AG09309 (cell line): ENCODE measurements at regions not wholly inside any gene's neighbourhood (a gene's known extent, or its start where the extent isn't known, plus 50 kb on each side); places are given as distances from the start of the nearest gene placed in this dataset.
"Not testable (repeated sequence)": the region's sequence is repeated elsewhere in the genome, so short reads cannot be mapped to it uniquely, and the experiment has no call there.

Experiments used
- DNase-seq: peaks from one replicate; pipeline ENCODE4 v3.0.0-alpha.2; 2010; ENCODE audit warnings: low read depth
- H3K4me3 ChIP-seq: 2 replicates; pipeline ENCODE4 v1.5.1; 2011; ENCODE audit warnings: mild to moderate bottlenecking, low read depth, low read length, moderate library complexity; ENCODE audit not compliant: control insufficient read depth
- CTCF ChIP-seq: IDR thresholded peaks from 2 replicates; pipeline ENCODE4 v1.5.1; 2011; ENCODE audit warnings: mild to moderate bottlenecking, low read depth, low read length, inconsistent platforms; ENCODE audit not compliant: insufficient read depth, control insufficient read depth; ENCODE audit errors: missing control alignments

- TF ChIP-seq CTCF: no peak
- H3K4me3 ChIP-seq: no peak overlapping the region
- no peak for DNase-seq
These were observed 498.1 kb upstream of the ZNF608 start for GRCh38 chr5:125244531-125244930.

- no peak overlapping the region for H3K4me3 ChIP-seq
- TF ChIP-seq CTCF: no peak
- DNase-seq: no peak
These were observed 498.8 kb upstream of the ZNF608 start for GRCh38 chr5:125245216-125245615.

GRCh38 chr5:125249400-125249799 is 503.0 kb upstream of the ZNF608 start:
- TF ChIP-seq CTCF: no peak
- DNase-seq: no peak
- H3K4me3 ChIP-seq: no peak overlapping the region

- TF ChIP-seq CTCF: no peak
- no peak for DNase-seq
- no peak overlapping the region for H3K4me3 ChIP-seq
These were observed 505.3 kb upstream of the ZNF608 start for GRCh38 chr5:125251703-125252102.

- not testable (repeated sequence) for H3K4me3 ChIP-seq, DNase-seq
These were observed 507.2 kb upstream of the ZNF608 start for GRCh38 chr5:125253634-125254033.

- no peak overlapping the region for H3K4me3 ChIP-seq
- no peak for TF ChIP-seq CTCF
- no peak for DNase-seq
These were observed 507.8 kb upstream of the ZNF608 start for GRCh38 chr5:125254267-125254666.

- no peak for DNase-seq
- H3K4me3 ChIP-seq: no peak overlapping the region
- no peak for TF ChIP-seq CTCF
These were observed 509.9 kb upstream of the ZNF608 start for GRCh38 chr5:125256296-125256695.
